MV-4-11 (cell line): ENCODE measurements at regions not wholly inside any gene's neighbourhood (a gene's known extent, or its start where the extent isn't known, plus 50 kb on each side); places are given as distances from the start of the nearest gene placed in this dataset.

Experiments
- DNase-seq: peaks from one replicate; lab custom pipeline; 2025; lab: John Stamatoyannopoulos, UW

DNA sequence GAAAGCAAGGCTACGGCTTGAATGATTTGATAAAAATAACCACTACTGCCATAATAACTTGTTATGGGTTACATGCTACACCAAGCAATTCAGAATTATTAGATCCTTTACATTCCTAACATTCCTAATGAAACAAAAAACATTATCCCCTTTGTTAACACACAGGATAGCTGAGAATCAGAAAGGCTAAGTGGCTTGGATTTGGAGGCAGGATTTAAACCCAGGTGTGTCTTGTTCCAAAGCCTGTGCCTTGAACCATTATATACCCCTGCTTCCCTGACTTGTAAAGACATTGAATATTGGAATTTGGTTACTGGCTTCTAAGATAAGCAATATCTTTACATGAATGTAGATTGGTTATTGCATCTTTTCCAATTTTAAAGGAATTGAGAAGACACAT is 417.1 kb upstream of the GOLIM4 start:
- no peak for DNase-seq

DNA sequence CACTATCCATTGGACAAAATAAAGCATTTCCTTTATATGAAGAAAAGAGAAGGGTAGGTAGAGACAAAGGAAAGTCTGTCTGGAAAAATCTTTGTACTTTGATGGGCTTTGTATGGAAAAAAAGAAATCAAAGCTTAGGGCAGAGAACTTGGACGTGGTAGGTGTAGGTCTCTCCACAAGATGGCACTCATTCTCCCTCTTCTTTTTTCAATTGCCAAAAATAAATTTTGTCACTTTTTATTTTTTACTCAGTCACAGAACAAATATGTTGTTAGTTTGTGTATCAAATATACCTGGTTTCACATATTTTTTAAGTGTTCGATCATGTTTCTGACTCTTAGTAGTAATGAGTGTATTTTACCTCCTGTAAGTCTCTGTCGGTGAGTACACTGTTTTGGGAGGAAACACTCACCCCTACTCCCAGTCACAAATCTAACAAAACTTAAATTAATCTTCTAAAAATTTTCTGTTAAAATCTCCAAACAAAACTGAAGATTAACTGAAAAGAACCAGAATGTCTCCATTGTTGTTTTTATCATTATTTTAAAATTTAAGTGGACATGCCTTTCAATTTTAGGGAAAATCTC is 415.8 kb upstream of the GOLIM4 start:
- no peak for DNase-seq

DNA sequence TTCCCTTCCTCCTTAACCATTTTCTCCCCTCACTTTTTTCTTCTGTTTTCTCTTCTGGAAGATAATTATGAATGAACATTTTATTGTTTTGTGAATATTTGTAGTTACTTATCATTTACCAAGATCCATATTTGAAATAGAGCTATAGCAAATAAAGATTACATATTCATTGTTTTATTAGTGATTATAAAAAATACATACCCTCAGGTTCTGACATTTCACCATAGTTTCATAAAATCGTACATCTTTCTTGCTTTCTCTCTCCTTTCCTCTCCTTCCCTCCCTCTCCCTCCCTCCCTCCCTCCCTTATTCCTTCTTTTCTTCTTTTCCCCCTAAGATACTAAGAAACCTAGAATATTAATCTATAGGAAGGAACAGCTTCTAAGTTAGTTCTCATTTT is 410.9 kb upstream of the GOLIM4 start:
- DNase-seq: no peak

DNA sequence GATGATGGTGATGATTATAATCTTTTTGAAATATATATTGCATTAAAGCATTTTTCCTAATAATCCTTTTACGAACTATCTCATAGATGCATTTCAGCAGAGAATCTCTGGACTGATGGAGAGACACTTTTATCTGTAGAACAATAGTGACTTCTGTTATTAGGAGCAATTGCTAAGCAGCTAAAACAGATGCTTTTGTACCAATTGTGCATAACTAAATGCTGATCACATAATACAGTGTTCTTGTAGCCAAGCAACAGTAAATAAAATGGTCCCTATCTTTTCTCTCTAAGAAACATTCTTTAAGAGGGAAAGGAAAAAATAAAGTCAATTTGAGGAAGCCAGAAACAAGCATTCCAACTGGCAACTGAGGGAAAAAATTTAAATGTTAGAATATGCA is 405.8 kb upstream of the GOLIM4 start:
- no peak for DNase-seq

DNA sequence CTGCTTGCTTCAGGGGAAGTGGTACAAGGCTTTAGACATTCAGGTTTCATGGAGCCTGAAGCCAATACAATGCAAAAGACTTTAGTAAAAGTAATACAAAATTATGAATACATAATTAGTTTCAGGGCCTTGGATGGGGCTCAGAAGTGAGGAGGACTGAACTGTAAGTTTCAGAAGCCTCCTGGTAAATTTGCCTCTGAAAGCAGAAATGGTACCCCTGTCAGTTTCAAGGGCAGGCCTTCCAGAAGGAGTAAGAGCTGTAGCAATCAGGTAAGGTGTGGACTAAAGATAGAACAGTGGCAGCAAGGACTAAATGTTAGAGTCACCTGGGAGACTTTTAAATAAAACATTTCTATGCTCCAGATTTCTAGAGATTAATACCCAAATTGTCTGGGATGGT is 402.5 kb upstream of the GOLIM4 start:
- no peak for DNase-seq

DNA sequence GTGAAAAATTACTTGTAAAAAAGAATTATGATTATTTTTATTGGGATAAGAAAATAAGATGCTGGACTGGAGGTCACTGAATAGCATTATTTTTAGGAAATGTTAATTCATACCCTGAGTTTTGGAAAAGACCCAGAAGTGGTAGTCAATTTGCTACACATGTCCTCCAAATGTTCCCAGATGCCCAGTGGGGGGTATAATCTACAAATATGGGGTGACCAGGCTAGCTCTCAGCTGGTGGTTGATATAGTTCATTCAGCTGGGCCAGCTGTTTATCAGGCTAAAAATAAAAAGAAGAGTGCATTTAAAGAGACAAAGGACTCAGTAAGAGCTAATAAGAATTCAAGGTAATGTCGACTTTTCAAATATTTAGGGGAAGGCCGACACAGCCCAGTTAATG is 402.0 kb upstream of the GOLIM4 start:
- DNase-seq: no peak

DNA sequence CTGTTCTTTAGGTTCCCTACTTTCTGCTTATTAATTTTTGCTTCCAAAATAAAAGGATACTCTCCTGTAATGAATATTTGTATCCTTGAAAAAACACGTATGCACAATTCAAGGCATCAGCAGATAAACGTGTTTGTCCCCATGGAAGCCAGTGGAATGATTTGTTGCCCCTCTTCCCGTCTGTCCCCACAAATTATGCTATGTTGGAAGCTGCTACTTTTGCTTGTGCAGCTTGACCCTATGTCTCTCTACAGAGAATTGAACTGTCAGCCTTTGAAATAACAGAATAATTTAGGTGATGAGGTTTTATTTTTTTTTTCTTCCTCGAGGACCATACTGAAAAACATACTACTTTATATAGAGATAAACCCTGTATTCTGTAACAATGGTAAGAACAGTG is 401.5 kb upstream of the GOLIM4 start:
- DNase-seq: no peak

DNA sequence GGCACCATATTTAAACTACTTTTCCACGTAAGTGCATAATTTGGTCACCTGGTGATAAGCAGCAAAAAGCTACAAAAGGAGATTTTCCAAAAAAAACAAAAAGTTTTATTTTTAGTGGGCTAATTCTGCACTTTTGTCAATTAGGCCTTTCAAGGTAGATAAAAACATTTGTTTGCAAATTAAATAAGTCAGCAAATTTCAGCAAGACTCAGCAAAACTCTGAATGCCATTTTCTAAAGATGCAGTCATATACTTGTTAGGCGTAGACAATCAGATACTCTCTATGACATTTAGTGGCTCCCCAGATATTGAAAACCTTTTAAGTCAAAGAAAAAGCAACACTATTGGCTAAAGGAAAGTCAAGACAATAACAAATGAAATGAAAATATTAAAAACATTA is 400.2 kb upstream of the GOLIM4 start:
- DNase-seq: no peak

DNA sequence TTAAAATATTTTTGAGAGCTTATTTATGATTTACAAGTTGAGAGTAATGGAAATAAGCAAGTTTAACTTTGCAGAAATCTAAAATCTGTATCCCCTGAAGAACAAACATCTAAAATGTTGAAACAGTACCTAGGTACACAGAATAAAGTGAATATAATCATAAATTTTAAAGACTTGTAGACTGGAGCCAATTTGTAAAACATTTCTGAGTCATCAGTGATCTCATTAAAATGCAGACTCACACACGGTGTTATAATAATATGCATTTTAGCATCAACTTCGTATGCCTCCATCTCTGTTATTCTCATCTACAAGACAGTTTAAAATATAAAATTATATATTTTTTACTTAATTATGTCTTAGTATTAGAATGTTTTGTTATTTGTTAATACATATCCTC is 399.5 kb upstream of the GOLIM4 start:
- no peak for DNase-seq

DNA sequence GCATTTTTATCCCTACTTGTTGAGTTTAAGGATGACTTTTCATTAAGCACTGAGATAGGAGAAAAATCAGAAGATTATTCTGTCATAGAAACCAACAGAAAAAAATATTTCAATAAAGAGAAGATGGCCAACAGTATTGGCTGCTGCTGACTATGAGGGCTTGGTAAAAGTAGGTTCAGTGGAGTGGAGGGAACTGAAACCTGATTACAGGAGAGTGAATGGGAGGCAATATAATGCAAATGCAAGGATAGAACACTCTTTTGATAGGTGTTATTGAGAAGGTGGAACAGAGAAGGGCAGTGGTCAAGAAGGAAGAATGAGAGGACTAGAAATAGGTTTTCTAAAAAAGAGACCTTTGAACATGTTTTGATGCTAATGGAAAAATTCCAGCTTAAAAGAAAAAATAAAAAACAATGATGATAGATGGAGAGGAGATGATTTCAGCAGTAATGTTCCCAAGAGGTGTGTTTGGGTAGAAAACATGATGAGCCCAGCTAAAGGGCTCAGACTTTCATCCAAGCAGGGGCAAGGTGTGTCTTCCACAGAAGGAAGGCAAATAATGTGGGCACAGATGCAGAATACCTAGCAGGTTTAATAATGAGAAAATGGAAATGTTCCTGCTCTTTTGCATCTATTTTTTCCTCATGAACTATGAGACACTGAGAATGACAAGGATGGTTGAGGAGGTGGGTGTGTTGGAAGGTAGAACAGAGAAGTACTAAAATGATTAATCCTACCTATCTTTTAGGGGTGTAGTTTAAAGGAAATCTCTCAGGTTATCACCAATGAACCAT is 397.9 kb upstream of the GOLIM4 start:
- no peak for DNase-seq

DNA sequence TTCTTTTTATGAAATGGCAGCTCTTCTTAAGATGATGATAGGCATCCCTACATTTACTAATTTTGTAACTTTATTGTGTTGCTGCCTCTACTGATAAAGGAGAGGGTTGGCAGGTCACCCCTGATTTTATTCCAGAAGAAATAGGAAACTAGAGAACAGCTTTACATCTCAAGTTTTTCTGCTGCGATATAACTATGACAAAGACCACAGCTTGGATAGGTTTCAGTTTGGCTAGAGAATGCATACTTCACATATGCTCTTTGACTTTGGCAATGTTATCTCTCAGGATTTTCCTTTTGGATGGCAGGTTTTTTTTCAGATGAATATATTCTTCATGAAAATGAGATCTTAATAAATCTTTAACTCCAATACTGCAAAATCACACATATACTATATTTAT is 395.3 kb upstream of the GOLIM4 start:
- DNase-seq: no peak

DNA sequence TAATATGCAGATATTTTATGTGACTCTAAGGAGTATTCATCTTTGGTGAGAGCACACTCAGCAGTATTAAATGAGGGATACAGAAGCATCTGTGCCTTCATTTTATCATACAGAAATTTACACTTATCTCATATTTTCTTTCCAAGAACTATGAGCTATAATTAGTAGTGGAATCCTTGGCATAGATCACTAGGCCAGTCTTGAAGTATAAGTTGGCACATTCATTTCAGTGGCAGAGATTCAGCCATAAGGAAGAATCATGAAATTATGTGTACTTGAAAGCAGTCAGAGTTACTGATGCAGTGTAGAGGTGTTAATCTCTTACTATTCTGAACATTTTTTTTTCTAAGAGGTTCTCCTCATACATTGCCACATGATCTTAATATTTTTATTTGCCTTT is 393.6 kb upstream of the GOLIM4 start:
- no peak for DNase-seq

DNA sequence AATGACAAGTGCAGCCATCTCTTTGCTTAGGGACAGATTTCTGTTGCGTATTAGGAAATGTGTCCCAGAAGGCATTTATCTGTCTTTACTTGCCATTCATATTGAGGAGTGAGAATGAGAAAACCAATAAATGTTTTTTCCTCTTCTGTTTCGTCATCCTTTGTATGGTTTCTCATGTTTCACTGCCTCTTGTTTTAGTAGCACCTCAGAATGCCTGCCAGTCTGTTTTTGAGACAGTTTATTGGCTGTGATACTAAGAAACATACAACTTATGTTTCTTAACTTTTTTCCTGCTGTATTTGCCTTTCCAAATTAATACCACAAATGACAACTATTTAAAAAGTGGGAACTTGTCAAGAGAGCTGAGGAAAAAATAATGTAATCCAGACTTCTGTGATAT is 390.2 kb upstream of the GOLIM4 start:
- DNase-seq: no peak

DNA sequence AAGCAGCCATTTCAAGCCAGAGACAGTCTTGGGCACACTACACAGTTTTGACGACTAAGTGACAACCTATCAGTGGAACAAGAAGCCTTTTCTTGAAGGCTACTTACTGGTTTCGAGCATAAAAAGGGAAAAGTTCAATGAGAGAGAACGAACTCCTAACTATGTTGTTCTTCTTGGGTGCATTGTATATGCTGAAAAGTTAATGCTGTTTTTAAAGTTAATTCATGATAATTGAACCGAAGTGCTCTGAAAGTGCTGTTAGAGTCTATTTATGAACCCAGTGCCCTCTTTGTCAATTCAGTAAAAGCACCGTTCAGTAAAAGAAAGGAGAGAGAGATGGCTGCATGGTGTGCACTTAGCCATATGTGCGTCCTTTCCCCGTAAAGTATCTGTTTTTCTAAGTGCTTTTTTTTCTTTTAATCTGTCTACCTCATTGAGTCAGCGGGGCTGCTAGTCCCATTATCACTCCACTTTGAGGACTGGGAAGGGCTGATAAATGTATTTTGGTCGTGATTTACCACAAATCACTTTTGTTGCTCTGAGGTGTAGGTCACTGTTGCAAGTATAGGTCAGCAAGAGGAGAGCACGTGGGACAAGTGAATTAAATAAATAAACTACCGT is 380.7 kb upstream of the GOLIM4 start:
- DNase-seq: no peak

DNA sequence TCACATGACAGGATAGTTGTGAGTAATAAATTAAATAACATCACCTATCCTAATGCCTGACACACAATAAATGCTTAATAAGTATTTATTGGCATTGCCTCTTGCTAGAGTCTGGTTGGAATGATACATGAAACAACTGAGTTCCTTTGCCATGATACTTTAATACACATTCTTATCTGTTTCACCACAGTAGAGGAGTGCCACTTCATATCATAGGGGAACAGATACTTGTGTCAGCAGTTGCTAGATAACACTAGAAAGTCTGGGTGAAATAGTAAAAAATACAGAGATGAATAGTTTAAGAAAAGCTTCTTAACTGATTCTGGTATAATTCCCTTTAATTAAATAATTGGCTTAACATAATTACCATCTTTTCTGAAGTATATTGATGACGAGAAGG is 380.0 kb upstream of the GOLIM4 start:
- no peak for DNase-seq

DNA sequence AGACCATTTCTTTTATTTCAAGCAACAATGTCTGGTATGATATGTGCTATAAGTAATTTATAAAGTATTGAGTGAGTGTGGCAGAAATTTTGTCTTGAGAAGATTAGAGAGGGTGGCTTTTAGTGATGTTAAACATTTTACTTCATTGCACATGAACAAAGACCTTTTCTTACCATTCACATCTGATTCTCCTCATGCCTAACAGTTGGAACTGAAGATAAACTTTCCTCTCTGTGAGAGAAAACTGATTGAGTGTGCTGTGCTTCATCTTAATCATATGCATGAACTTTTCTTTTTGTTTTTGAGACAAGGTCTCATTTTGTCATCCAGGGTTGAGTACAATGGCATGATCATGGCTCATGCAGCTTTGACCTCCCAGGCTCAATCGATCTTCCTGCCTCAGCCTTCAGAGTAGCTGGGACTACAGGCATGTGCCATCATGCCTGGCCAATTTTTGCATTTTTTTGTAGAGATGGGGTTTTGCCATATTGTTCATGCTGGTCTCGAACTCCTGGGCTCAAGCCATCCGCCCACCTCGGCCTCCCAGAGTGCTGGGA is 377.7 kb upstream of the GOLIM4 start:
- no peak for DNase-seq

DNA sequence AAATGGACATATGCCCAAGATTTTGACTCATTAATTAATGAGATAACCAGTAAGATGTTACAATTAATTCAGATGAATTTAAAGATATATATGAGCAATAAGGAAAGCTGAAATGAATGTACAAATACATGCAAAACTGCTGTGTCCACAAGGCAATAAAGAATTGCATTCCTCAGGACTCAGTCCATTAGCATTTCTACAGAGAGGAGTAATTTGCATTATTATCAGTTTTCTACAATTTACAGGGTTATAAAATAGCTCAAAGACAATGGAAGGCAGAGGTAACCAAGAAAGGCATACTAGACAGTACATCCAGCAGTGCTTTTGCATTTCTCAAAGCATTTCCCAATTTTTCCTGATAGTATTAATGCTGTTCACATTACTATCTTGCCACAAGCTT is 377.1 kb upstream of the GOLIM4 start:
- no peak for DNase-seq

DNA sequence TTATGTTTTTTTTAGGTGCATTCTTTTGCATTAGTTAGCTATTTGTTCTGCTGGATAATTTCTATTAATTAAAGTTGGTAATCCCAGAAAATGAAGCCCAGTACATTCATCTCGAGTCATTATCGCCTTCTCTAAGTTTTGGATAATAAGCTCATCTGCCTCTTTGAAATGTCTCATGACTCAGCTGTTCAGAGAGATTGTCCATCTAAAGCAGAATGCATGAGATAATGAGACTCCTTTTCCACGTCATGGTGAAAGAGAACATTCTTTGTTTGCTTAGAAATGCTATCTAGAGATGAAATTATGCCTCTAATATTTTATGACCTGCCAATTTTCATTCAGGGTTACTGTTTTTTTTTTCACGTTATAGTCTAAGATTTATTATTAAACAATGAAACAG is 374.7 kb upstream of the GOLIM4 start:
- no peak for DNase-seq

DNA sequence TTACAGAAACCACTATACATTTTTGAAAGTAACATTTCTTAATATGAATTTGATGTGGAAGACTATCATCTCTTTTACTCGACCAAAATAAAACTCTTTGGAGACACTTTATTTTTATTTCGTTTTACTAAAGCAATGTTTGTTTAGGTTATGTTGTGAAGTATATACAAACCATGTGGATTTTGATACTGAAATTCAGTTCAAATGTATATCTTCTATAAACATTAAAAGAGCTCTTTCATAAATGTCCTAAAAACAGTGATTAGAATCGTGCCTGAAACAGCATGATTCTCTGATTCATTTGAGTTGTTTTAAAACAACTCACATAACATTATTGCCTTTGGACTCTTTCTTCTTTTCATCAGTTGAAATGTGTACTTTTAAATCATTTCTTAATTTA is 373.7 kb upstream of the GOLIM4 start:
- no peak for DNase-seq

DNA sequence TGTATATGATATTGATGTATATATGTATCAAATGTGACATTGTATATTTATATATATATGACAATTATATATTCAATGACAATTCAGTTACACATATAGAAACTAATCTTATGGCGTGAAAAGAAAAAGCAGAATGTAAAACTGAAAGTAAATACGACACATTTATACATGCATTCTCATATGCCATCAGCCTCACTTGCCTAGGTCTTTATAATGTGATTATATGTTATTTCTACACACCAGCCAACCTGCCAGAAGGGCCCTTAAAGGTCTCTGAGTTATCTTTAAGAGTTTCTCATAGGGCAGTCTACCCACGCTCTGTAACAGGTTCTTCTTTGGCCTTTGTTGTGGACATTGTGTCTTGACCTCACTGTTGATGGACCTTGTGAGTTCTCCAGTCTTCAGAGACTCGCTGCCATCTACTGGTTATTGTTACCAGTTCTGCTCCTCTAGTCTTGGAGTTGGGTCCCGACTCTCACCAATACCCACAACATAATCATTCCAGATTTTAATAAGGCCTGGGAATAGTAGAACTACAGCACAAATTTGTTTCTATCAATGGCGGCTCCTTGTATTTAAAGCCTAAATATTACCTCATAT is 371.5 kb upstream of the GOLIM4 start:
- DNase-seq: no peak

DNA sequence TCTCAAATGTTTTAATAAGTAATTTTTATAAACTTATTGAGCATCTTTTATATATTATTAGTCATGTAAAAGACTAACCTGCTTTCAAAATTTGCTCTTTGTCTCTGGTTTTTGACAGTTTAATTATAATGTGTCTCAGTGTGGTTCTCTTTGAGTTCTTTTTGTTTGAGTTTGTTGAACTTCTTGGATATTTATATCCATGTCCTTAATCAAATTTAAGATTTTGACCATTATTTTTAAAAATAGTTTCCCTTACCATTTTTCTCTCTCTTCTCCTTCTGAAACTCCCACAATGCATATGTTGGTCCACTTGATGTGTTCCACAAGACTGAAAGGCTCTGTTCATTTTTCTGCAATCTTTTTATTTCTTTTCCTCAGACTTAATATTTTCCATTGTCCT is 366.1 kb upstream of the GOLIM4 start:
- no peak for DNase-seq

DNA sequence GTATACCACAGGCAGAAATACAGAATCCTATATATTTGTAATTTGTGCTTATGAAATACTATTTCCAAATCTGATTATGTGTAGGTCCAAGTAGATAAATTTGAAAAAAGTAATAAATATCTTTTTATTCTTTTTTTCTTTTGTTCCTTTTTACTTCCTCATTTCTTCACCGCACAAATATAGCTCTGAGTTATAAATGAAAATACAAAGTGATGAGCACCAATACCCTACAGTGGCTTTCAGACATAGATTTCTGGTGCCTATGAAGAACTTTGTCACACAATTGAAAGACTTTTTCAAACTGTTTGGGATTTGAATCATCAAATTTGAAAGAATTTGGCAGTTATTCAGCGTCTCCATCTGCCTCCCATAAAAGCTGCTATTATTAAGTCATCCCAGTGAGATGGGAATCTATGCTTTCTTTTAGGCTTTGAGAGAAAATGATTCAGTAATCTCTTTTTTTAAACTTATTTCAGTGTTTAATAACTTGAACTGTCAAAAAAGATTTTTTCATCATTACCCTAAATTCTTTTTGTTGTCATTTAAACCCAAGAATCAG is 363.6 kb upstream of the GOLIM4 start:
- DNase-seq: no peak
